K562 (cell line): ENCODE measurements at regions not wholly inside any gene's neighbourhood (a gene's known extent, or its start where the extent isn't known, plus 50 kb on each side); places are given as distances from the start of the nearest gene placed in this dataset.
"Not testable (repeated sequence)": the region's sequence is repeated elsewhere in the genome, so short reads cannot be mapped to it uniquely, and the experiment has no call there.

ENCODE experiments used
- SMARCA5 ChIP-seq: fragments of 450-650 bp; IDR thresholded peaks from 2 replicates; pipeline ENCODE4 v1.6.1; 2016
- SMC3 ChIP-seq: conservative IDR thresholded peaks from 2 replicates; pipeline ENCODE4 v1.6.1; 2011; ENCODE audit warnings: low read depth, low read length, improper control_type of control experiment; ENCODE audit not compliant: insufficient read depth

DNA sequence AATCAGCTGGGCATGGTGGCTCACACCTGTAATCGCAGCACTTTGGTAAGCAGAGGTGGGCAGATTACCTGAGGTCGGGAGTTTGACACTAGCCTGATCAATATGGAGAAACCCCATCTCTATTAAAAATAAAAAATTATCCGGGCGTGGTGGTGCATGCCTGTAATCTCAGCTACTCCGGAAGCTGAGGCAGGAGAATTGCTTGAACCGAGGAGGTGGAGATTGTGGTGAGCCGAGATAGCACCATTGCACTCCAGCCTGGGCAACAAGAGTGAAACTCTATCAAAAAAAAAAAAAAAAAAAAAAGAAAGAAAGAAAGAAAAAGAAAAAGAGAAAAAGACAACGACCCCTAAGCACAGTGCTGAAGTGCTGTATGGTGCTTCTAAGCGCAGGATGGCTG is 280.6 kb upstream of the MAF start:
- not testable (repeated sequence) for TF ChIP-seq SMC3, SMARCA5
